ENCODE measurements at regions not wholly inside any gene's neighbourhood (a gene's known extent, or its start where the extent isn't known, plus 50 kb on each side); places are given as distances from the start of the nearest gene placed in this dataset.

DNA sequence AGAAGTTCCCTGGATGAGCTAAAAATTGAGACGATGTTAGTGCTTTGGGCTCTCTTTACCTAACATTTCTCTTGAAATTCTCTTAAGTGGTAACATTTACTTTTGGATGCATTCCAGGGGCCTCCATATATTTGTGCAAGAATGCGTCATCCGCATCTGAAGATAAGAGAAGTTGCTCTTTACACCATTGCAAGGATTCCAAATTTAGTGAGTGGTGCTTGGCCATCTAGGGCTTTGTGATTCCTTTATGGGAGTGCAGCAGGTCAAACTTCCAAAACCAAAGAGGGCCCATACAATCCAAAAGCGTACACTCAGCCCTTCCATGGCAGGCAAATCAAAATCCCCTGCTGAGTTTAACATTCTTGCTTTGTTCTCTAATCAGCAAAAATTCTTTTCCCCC lies 102.0 kb upstream of the DMAC1 start:
- Histone ChIP-seq H3K4me1 (ENCODE audit: control insufficient read depth in 4 of 4, insufficient read depth in 4 of 4, low read length in 3 of 4) (no peaks in the 10 kb centered on the region), H3K36me3 (ENCODE audit: control insufficient read depth in 4 of 4, insufficient read depth in 3 of 4, low read depth in 1 of 4, low read length in 3 of 4) (no peaks in the 10 kb centered on the region), H3K9ac (ENCODE audit: low read depth in 1 of 2, low read length in 2 of 2) (no peak overlapping the region), H3K27ac (ENCODE audit: low read depth in 1 of 2, low read length in 2 of 2) (no peak overlapping the region), H3K27me3 (ENCODE audit: control insufficient read depth in 4 of 4, insufficient read depth in 4 of 4, low read length in 3 of 4) (no peaks in the 10 kb centered on the region), H3K9me3 (ENCODE audit: control insufficient read depth in 4 of 4, low read length in 3 of 4) (no peaks in the 10 kb centered on the region), H3K4me3 (ENCODE audit: low read depth in 1 of 3, low read length in 3 of 3) (no peak overlapping the region)
- DNase-seq (ENCODE audit: low spot score): no peak
- no peak for TF ChIP-seq FOXA1 (IDR thresholded peaks at IDR 0.05)
- TF ChIP-seq TAF1 (conservative IDR thresholded peaks at IDR 0.05): no peak
- 60% methylated on average over 4 of the region's 4 CpGs for WGBS

DNA sequence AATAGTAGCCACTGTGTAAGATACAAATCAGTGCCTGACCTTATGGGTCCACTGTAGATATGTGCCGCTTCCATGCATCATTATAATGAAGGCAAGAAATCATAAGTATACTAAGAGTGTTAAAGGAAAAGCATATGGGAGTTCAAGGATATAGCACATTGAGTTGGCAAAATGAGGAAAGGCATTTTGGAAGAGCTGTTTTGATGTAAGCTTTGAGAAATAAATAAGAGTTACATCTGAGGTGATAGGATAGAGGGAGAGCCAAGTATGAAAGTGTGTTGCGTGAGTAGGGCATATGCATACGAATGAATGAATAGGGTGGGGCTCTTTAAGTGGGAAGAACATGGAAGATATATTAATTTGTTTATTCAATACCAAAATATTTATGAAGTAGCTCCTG lies 101.0 kb upstream of the DMAC1 start:
- Histone ChIP-seq H3K36me3 (ENCODE audit: control insufficient read depth in 4 of 4, insufficient read depth in 3 of 4, low read depth in 1 of 4, low read length in 3 of 4) (no peaks in the 10 kb centered on the region), H3K9ac (ENCODE audit: low read depth in 1 of 2, low read length in 2 of 2) (no peak overlapping the region), H3K27me3 (ENCODE audit: control insufficient read depth in 4 of 4, insufficient read depth in 4 of 4, low read length in 3 of 4) (no peaks in the 10 kb centered on the region), H3K9me3 (ENCODE audit: control insufficient read depth in 4 of 4, low read length in 3 of 4) (no peaks in the 10 kb centered on the region), H3K4me3 (ENCODE audit: low read depth in 1 of 3, low read length in 3 of 3) (no peak overlapping the region), H3K4me1 (ENCODE audit: control insufficient read depth in 4 of 4, insufficient read depth in 4 of 4, low read length in 3 of 4) (no peaks in the 10 kb centered on the region), H3K27ac (ENCODE audit: low read depth in 1 of 2, low read length in 2 of 2) (no peak overlapping the region)
- no peak for DNase-seq (ENCODE audit: low spot score)
- TF ChIP-seq YY1 (IDR thresholded peaks at IDR 0.05) (no peak), RXRA (IDR thresholded peaks at IDR 0.05) (no peak), SP1 (IDR thresholded peaks at IDR 0.05) (no peak), FOXA2 (IDR thresholded peaks at IDR 0.05) (no peak), NR2F2 (IDR thresholded peaks at IDR 0.05) (no peak), FOXA1 (IDR thresholded peaks at IDR 0.05) (no peak)
- TF ChIP-seq, protein P1, sequence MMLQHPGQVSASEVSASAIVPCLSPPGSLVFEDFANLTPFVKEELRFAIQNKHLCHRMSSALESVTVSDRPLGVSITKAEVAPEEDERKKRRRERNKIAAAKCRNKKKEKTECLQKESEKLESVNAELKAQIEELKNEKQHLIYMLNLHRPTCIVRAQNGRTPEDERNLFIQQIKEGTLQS (IDR thresholded peaks at IDR 0.05): no peak
- WGBS: 86% methylated on average over 3 of the region's 3 CpGs

DNA sequence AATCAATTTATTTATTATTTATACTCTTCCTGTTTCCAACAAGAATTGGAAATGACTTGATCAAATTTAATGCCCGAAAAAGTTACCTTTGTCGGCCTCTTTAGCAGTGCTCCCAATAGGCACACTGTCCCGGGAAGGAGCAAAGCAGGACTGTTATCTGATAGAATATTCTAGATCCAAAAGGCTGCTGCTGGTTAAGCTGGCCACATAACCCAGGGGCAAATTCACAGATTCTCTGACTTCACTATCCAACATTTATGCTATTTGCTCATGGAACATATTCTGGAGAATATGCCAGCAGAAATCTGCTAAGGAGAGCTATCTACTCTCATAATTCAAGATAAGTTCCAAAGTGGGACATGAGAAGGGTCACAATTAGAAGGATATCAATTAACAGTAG lies 100.2 kb upstream of the DMAC1 start:
- Histone ChIP-seq H3K9me3 (ENCODE audit: control insufficient read depth in 4 of 4, low read length in 3 of 4) (no peaks in the 10 kb centered on the region), H3K9ac (ENCODE audit: low read depth in 1 of 2, low read length in 2 of 2) (no peak overlapping the region), H3K27ac (ENCODE audit: low read depth in 1 of 2, low read length in 2 of 2) (no peak overlapping the region), H3K4me3 (ENCODE audit: low read depth in 1 of 3, low read length in 3 of 3) (no peak overlapping the region), H3K27me3 (ENCODE audit: control insufficient read depth in 4 of 4, insufficient read depth in 4 of 4, low read length in 3 of 4) (no peaks in the 10 kb centered on the region), H3K4me1 (ENCODE audit: control insufficient read depth in 4 of 4, insufficient read depth in 4 of 4, low read length in 3 of 4) (no peaks in the 10 kb centered on the region), H3K36me3 (ENCODE audit: control insufficient read depth in 4 of 4, insufficient read depth in 3 of 4, low read depth in 1 of 4, low read length in 3 of 4) (no peaks in the 10 kb centered on the region)
- DNase-seq (ENCODE audit: low spot score): no peak
- WGBS: 53% methylated on average over 3 of the region's 3 CpGs
- TF ChIP-seq HNF4G (IDR thresholded peaks at IDR 0.05) (no peak), FOXA1 (IDR thresholded peaks at IDR 0.05) (no peak), NR2F2 (IDR thresholded peaks at IDR 0.05) (no peak), SP1 (IDR thresholded peaks at IDR 0.05) (no peak), HNF4A (conservative IDR thresholded peaks at IDR 0.05) (no peak), REST (IDR thresholded peaks at IDR 0.05) (no peak), TAF1 (conservative IDR thresholded peaks at IDR 0.05) (no peak), RXRA (IDR thresholded peaks at IDR 0.05) (no peak), YY1 (IDR thresholded peaks at IDR 0.05) (no peak)

GRCh38 chr9:7894231-7894630 lies 94.7 kb upstream of the DMAC1 start:
- Histone ChIP-seq H3K36me3 (ENCODE audit: control insufficient read depth in 4 of 4, insufficient read depth in 3 of 4, low read depth in 1 of 4, low read length in 3 of 4) (no peaks in the 10 kb centered on the region), H3K9ac (ENCODE audit: low read depth in 1 of 2, low read length in 2 of 2) (no peak overlapping the region), H3K4me3 (ENCODE audit: low read depth in 1 of 3, low read length in 3 of 3) (no peak overlapping the region), H3K4me1 (ENCODE audit: control insufficient read depth in 4 of 4, insufficient read depth in 4 of 4, low read length in 3 of 4) (no peaks in the 10 kb centered on the region), H3K27ac (ENCODE audit: low read depth in 1 of 2, low read length in 2 of 2) (no peak overlapping the region), H3K9me3 (ENCODE audit: control insufficient read depth in 4 of 4, low read length in 3 of 4) (no peaks in the 10 kb centered on the region), H3K27me3 (ENCODE audit: control insufficient read depth in 4 of 4, insufficient read depth in 4 of 4, low read length in 3 of 4) (no peaks in the 10 kb centered on the region)
- WGBS: 70% methylated on average over 4 of the region's 4 CpGs
- DNase-seq (ENCODE audit: low spot score): no peak
- no peak for TF ChIP-seq EGR1 (IDR thresholded peaks at IDR 0.05; ENCODE audit: low read depth in 2 of 2)
- no peak for TF ChIP-seq JUND (IDR thresholded peaks at IDR 0.05)
- TF ChIP-seq FOXA1 (IDR thresholded peaks at IDR 0.05): no peak
- no peak for TF ChIP-seq YY1 (IDR thresholded peaks at IDR 0.05)
- TF ChIP-seq, protein P2, sequence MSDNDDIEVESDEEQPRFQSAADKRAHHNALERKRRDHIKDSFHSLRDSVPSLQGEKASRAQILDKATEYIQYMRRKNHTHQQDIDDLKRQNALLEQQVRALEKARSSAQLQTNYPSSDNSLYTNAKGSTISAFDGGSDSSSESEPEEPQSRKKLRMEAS (IDR thresholded peaks at IDR 0.05): no peak
- TF ChIP-seq GABPA (IDR thresholded peaks at IDR 0.05 in 1 of 2, conservative IDR thresholded peaks at IDR 0.05 in 1 of 2): no peak
- no peak for TF ChIP-seq HNF4A (conservative IDR thresholded peaks at IDR 0.05)
- no peak for TF ChIP-seq NR2F2 (IDR thresholded peaks at IDR 0.05)
- no peak for TF ChIP-seq RAD21 (IDR thresholded peaks at IDR 0.05)
- TF ChIP-seq, protein P1 (IDR thresholded peaks at IDR 0.05): no peak
- no peak for TF ChIP-seq FOXA2 (IDR thresholded peaks at IDR 0.05)
- no peak for TF ChIP-seq REST (IDR thresholded peaks at IDR 0.05)
- no peak for TF ChIP-seq RXRA (IDR thresholded peaks at IDR 0.05)
